Erythroblast (primary cell): ENCODE measurements at regions not wholly inside any gene's neighbourhood (a gene's known extent, or its start where the extent isn't known, plus 50 kb on each side); places are given as distances from the start of the nearest gene placed in this dataset.

Source experiments
- GATA1 ChIP-seq: IDR thresholded peaks from 2 replicates; pipeline ENCODE4 v1.6.1; 2011; ENCODE audit warnings: low read depth, mild to moderate bottlenecking, control low read depth, low read length, moderate library complexity
- POLR2A ChIP-seq: IDR thresholded peaks from 2 replicates; pipeline ENCODE4 v1.6.1; 2011; ENCODE audit warnings: mild to moderate bottlenecking, low read length

- no peak for TF ChIP-seq POLR2A
- TF ChIP-seq GATA1: no peak
These were observed 195.1 kb upstream of the KLF6 start for GRCh38 chr10:3980144-3980543.
